ENCODE measurements at regions not wholly inside any gene's neighbourhood (a gene's known extent, or its start where the extent isn't known, plus 50 kb on each side); places are given as distances from the start of the nearest gene placed in this dataset.

- no peak overlapping the region for H3K27ac Mint-ChIP-seq
- no peaks in the 10 kb centered on the region for H3K9me3 Mint-ChIP-seq
- H3K27me3 Mint-ChIP-seq (ENCODE audit: low read depth) = peaks cover 18% of the 10 kb centered on the region
- TF ChIP-seq, protein P1, sequence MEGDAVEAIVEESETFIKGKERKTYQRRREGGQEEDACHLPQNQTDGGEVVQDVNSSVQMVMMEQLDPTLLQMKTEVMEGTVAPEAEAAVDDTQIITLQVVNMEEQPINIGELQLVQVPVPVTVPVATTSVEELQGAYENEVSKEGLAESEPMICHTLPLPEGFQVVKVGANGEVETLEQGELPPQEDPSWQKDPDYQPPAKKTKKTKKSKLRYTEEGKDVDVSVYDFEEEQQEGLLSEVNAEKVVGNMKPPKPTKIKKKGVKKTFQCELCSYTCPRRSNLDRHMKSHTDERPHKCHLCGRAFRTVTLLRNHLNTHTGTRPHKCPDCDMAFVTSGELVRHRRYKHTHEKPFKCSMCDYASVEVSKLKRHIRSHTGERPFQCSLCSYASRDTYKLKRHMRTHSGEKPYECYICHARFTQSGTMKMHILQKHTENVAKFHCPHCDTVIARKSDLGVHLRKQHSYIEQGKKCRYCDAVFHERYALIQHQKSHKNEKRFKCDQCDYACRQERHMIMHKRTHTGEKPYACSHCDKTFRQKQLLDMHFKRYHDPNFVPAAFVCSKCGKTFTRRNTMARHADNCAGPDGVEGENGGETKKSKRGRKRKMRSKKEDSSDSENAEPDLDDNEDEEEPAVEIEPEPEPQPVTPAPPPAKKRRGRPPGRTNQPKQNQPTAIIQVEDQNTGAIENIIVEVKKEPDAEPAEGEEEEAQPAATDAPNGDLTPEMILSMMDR (IDR thresholded peaks at IDR 0.05; ENCODE audit: unreplicated experiment in 3 of 3) = no peak
- H3K4me3 Mint-ChIP-seq = no peak overlapping the region
- no peaks in the 10 kb centered on the region for H3K36me3 Mint-ChIP-seq (ENCODE audit: low read depth)
- H3K4me1 Mint-ChIP-seq = no peaks in the 10 kb centered on the region
Measured at GRCh38 chr10:28384557-28384956, 81.7 kb upstream of the MPP7 start.

DNA sequence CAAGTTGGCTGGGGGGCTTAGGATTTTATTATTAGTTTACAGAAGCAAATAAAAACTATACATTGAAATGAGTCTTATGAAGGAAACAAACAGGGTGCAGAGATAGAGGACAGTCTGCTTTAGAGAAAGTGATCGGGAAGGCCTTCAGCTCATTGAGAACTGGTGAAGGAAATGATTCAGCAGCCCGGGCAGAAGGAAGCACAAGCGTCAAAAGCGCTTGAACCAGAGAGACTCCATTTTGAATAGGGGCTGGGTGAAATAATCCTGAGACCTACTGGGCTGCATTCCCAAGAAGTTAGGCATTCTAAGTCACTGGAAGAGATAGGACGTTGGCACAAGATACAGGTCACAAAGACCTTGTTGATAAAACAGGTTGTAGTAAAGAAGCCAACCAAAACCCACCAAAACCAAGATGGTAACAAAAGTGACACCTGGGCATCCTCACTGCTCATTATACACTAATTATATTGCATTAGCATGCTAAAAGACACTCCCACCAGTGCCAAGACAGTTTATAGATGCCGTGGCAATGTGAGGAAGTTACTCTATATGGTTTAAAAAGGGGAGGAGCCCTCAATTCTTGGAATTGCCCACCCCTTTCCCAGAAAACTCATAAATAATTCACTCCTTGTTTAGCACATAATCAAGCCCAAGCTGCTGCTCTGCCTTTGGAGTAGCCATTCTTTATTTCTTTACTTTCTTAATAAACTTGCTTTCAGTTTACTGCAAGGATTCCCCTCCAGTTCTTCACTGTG, 83.1 kb upstream of the MPP7 start:
- peaks cover 2% of the 10 kb centered on the region for H3K9me3 Mint-ChIP-seq
- no peaks in the 10 kb centered on the region for H3K36me3 Mint-ChIP-seq (ENCODE audit: low read depth)
- TF ChIP-seq, protein P1 (IDR thresholded peaks at IDR 0.05; ENCODE audit: unreplicated experiment in 3 of 3) = no peak
- H3K27ac Mint-ChIP-seq = no peak overlapping the region
- H3K27me3 Mint-ChIP-seq (ENCODE audit: low read depth) = peaks cover 18% of the 10 kb centered on the region
- H3K4me3 Mint-ChIP-seq = no peak overlapping the region
- no peaks in the 10 kb centered on the region for H3K4me1 Mint-ChIP-seq

GRCh38 chr10:28386503-28386868, 83.6 kb upstream of the MPP7 start:
- H3K9me3 Mint-ChIP-seq = peaks cover 3% of the 10 kb centered on the region
- no peaks in the 10 kb centered on the region for H3K36me3 Mint-ChIP-seq (ENCODE audit: low read depth)
- H3K4me3 Mint-ChIP-seq = no peak overlapping the region
- TF ChIP-seq, protein P1 (IDR thresholded peaks at IDR 0.05; ENCODE audit: unreplicated experiment in 3 of 3) = no peak
- H3K27ac Mint-ChIP-seq = no peak overlapping the region
- no peaks in the 10 kb centered on the region for H3K4me1 Mint-ChIP-seq
- peaks cover 18% of the 10 kb centered on the region for H3K27me3 Mint-ChIP-seq (ENCODE audit: low read depth)

DNA sequence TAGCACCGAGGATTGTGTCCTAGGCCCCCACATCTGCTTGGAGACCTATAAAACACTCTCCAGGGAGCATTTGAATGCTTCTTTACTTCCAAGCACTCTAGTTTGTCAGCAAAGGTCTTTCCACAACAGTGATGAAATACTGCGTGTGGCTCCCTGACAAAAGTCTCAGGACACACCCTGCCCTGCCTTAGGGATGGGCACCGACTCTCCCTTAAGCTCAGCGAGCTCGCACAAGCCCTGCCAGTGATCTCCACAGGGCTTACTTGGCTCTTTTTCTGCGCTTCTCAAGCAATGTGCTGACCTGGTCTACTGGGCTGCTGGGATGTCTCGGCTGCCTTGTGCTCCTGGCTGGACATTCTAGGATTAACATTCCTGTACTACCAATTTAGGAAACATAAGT, 84.3 kb upstream of the MPP7 start:
- Mint-ChIP-seq H3K27me3 (ENCODE audit: low read depth) (peaks cover 18% of the 10 kb centered on the region), H3K4me3 (no peak overlapping the region), H3K36me3 (ENCODE audit: low read depth) (no peaks in the 10 kb centered on the region), H3K27ac (no peak overlapping the region), H3K4me1 (no peaks in the 10 kb centered on the region), H3K9me3 (peaks cover 3% of the 10 kb centered on the region)
- TF ChIP-seq, protein P1 (IDR thresholded peaks at IDR 0.05; ENCODE audit: unreplicated experiment in 3 of 3) = no peak

DNA sequence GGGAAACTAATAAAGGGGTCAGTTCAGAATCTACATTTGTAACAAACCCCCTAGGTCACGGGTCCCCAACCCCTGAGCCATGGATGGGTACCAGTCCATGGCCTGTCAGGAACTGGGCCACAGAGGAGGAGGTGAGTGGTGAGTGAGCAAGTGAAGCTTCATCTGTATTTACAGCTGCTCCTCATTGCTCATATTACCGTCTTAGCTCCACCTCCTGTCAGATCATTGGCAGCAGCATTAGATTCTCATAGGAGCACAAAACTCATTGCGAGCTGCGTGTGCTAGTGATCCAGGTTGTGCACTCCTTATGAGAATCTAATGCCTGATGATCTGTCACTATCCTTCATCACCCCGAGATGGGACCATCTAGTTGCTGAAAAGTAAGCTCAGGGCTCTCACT, 88.4 kb upstream of the MPP7 start:
- Mint-ChIP-seq H3K4me1 (no peaks in the 10 kb centered on the region), H3K27me3 (ENCODE audit: low read depth) (peaks cover 25% of the 10 kb centered on the region), H3K4me3 (no peak overlapping the region), H3K9me3 (peaks cover 3% of the 10 kb centered on the region), H3K27ac (no peak overlapping the region), H3K36me3 (ENCODE audit: low read depth) (no peaks in the 10 kb centered on the region)
- TF ChIP-seq, protein P1 (IDR thresholded peaks at IDR 0.05; ENCODE audit: unreplicated experiment in 3 of 3) = no peak

GRCh38 chr10:28393956-28394568, 91.2 kb upstream of the MPP7 start:
- no peaks in the 10 kb centered on the region for H3K36me3 Mint-ChIP-seq (ENCODE audit: low read depth)
- TF ChIP-seq, protein P1 (IDR thresholded peaks at IDR 0.05; ENCODE audit: unreplicated experiment in 3 of 3) = peak; percentile 90 to 92 (median 91)
- H3K4me1 Mint-ChIP-seq = no peaks in the 10 kb centered on the region
- H3K27me3 Mint-ChIP-seq (ENCODE audit: low read depth) = peaks cover 11% of the 10 kb centered on the region
- H3K27ac Mint-ChIP-seq = no peak overlapping the region
- peaks cover 3% of the 10 kb centered on the region for H3K9me3 Mint-ChIP-seq
- no peak overlapping the region for H3K4me3 Mint-ChIP-seq

All from nephron (organoid).